IPS-15b (cell line): ENCODE measurements at regions not wholly inside any gene's neighbourhood (a gene's known extent, or its start where the extent isn't known, plus 50 kb on each side); places are given as distances from the start of the nearest gene placed in this dataset.
"Not testable (repeated sequence)": the region's sequence is repeated elsewhere in the genome, so short reads cannot be mapped to it uniquely, and the experiment has no call there.

Experiments
- H3K27me3 ChIP-seq: one replicate; pipeline ENCODE4 v1.6.1; 2013; ENCODE audit warnings: low read length; ENCODE audit not compliant: control insufficient read depth, insufficient read depth
- H3K36me3 ChIP-seq: one replicate; pipeline ENCODE4 v1.6.1; 2013; ENCODE audit warnings: low read length; ENCODE audit not compliant: control insufficient read depth, insufficient read depth
- H3K4me1 ChIP-seq: one replicate; pipeline ENCODE4 v1.6.1; 2013; ENCODE audit warnings: mild to moderate bottlenecking, low read length; ENCODE audit not compliant: control insufficient read depth, insufficient read depth
- H3K4me3 ChIP-seq: one replicate; pipeline ENCODE4 v1.5.1; 2013; ENCODE audit warnings: low read depth, low read length
- H3K9ac ChIP-seq: one replicate; pipeline ENCODE4 v1.6.1; 2013; ENCODE audit warnings: low read depth, mild to moderate bottlenecking, low read length
- H3K9me3 ChIP-seq: one replicate; pipeline ENCODE4 v1.6.1; 2013; ENCODE audit warnings: mild to moderate bottlenecking, low read length; ENCODE audit not compliant: control insufficient read depth, insufficient read depth

DNA sequence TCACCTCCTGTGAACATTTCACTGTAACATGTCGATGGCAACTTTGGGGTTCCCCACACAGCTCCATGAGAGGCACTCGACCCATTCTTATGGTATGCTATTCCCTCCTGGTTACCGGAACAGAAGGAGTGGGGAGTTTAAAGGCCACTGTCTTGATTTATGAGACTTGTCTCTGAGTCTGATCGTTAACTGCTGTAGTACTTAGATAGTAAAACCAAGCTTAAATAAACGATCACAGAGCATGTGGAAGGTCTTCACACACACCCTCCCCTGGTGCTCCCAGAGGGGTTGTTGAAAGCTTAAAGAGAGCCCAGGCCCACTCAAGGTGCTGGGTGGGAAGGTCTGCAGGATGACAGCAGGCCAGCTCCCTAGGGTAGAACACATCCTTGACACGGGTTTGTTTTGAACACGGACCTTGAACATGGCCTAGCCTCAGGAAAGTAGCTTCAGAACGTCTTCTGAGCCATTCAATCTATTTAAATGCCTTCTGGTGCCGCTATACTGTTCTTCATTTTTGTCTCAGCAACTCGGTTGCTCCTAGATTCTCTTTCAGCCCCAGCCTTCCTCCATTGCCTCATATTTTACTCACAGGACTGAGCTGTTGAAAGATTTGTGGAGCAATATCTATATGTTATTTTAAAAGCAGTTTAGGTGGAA, 335.3 kb downstream of the FGFR2 start:
- Histone ChIP-seq H3K4me3 (no peak overlapping the region), H3K4me1 (peaks cover 6% of the 10 kb centered on the region), H3K27me3 (no peaks in the 10 kb centered on the region), H3K9ac (no peak overlapping the region), H3K36me3 (no peaks in the 10 kb centered on the region), H3K9me3 (no peaks in the 10 kb centered on the region)

GRCh38 chr10:121263431-121263783, 334.8 kb downstream of the FGFR2 start:
- H3K9ac ChIP-seq = no peak overlapping the region
- H3K36me3 ChIP-seq = no peaks in the 10 kb centered on the region
- H3K4me1 ChIP-seq = peaks cover 6% of the 10 kb centered on the region
- no peak overlapping the region for H3K4me3 ChIP-seq
- H3K27me3 ChIP-seq = no peaks in the 10 kb centered on the region
- H3K9me3 ChIP-seq = no peaks in the 10 kb centered on the region

DNA sequence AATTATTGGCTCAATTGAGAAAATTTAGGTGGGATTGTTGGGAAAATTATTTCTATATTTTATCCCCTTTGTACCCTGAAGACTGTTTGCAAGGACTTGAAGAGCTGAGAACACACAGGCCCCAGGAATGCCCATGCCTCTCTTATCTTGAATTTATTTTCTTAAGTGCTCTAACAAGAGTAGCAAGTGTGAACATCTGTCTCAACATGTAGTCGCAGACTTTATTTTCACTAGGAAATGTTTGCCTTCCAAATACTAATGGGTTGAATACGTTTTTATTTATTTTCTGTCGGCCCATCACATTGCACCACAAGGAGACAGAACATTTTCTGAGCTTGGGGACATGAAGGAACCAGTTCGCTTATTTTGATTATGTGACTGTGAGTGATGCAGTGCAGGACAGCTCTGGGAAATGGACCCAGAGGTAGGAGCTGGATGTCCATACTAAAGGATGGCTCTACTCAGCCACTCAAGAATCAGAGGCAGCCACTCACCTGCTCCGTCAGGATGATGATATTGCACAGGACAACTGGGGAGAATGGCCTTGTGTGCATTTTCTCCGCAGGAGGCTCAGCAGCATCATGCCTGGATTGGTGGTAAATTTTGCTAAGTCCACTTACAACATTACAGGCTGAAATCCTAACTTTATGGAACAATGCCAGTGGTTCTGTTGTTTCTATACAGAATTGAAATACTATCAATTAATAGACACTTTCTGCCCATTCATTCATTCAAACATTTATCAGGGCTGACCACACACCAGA, 332.7 kb downstream of the FGFR2 start:
- Histone ChIP-seq H3K4me3 (no peak overlapping the region), H3K9me3 (no peaks in the 10 kb centered on the region), H3K36me3 (no peaks in the 10 kb centered on the region), H3K27me3 (no peaks in the 10 kb centered on the region), H3K4me1 (peaks cover 6% of the 10 kb centered on the region), H3K9ac (no peak overlapping the region)

- H3K9ac ChIP-seq = no peak overlapping the region
- H3K9me3 ChIP-seq = no peaks in the 10 kb centered on the region
Observed at GRCh38 chr10:121266370-121266769, 331.9 kb downstream of the FGFR2 start.

DNA sequence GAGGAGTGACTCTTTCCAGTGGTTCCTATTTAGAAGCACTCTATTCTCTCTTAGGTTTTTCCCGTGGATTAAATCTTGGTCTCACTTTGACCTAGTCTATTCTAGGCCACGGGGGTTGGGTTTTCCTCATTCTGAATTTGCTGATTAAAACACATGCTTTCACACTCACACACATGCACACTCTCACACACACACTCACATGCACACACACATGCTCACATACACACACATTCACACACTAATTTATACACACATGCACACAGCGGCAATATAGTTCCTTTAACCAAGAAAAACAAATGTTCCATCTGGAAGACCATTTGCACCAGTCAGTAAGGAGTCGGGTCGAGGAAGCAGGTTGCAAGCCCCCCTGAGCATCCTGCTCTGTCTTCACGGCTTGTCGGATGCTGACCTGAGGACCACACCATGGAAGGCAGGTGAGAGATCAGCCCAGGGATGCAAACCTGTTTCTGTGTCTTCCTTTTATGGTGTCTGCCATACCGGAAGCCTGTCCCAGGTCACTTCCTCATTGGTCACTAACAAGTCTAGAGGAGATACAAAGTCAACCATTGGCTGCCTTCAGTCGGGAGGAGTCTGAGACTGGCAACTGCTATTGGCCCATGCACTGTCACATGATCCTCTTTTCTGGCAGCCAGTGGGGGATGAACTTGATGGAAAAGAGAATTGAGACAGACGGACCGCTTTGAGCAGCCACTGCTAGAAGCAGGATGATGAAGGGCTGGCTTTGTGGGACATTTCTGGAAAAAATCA, 330.8 kb downstream of the FGFR2 start:
- H3K4me3 ChIP-seq = no peak overlapping the region
- peaks cover 6% of the 10 kb centered on the region for H3K4me1 ChIP-seq
- H3K9me3 ChIP-seq = no peaks in the 10 kb centered on the region
- no peaks in the 10 kb centered on the region for H3K36me3 ChIP-seq
- H3K9ac ChIP-seq = no peak overlapping the region
- H3K27me3 ChIP-seq = no peaks in the 10 kb centered on the region

More at GRCh38 chr10:121266370-121266769, 331.9 kb downstream of the FGFR2 start:
- H3K27me3 ChIP-seq = no peaks in the 10 kb centered on the region
- H3K4me1 ChIP-seq = peaks cover 6% of the 10 kb centered on the region
- no peak overlapping the region for H3K4me3 ChIP-seq
- H3K36me3 ChIP-seq = no peaks in the 10 kb centered on the region

- H3K9ac ChIP-seq = no peak overlapping the region
- H3K27me3 ChIP-seq = no peaks in the 10 kb centered on the region
- H3K9me3 ChIP-seq = no peaks in the 10 kb centered on the region
- H3K4me3 ChIP-seq = no peak overlapping the region
- H3K4me1 ChIP-seq = peaks cover 6% of the 10 kb centered on the region
- no peaks in the 10 kb centered on the region for H3K36me3 ChIP-seq
Observed at GRCh38 chr10:121268363-121268762, 329.9 kb downstream of the FGFR2 start.

DNA sequence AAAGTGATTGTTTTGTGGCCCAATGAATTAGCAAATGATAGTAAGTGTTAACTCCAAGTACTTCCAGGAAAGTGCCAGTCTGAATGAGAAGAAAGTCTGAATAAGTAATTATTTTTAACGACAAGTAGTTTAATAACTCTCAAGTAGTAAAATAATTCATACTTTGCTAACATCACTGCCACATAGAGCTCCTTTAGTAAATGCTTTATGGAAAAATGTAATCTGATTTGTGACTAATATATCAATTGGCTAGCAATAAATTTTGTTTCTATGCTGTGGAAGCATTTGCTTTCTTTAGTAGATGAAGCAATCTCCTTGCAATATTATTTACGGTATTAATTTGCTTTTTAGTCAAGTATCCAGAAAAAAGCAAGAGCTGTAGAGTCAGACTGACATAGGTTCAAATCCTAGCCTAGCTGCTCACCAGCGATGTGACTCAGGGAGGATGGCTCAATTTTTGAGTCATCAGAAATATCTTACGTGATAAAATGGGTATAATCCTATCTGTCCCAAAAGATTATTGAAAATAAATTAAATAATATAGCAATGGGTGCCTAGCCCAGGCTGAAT, 329.3 kb downstream of the FGFR2 start:
- Histone ChIP-seq H3K27me3 (no peaks in the 10 kb centered on the region), H3K4me3 (no peak overlapping the region), H3K36me3 (no peaks in the 10 kb centered on the region), H3K9me3 (no peaks in the 10 kb centered on the region), H3K9ac (no peak overlapping the region), H3K4me1 (peaks cover 1% of the 10 kb centered on the region)

- Histone ChIP-seq H3K9ac (no peak overlapping the region), H3K27me3 (no peaks in the 10 kb centered on the region), H3K4me1 (no peaks in the 10 kb centered on the region), H3K4me3 (no peak overlapping the region), H3K9me3 (no peaks in the 10 kb centered on the region), H3K36me3 (no peaks in the 10 kb centered on the region)
Observed at GRCh38 chr10:121270906-121271305, 327.3 kb downstream of the FGFR2 start.

DNA sequence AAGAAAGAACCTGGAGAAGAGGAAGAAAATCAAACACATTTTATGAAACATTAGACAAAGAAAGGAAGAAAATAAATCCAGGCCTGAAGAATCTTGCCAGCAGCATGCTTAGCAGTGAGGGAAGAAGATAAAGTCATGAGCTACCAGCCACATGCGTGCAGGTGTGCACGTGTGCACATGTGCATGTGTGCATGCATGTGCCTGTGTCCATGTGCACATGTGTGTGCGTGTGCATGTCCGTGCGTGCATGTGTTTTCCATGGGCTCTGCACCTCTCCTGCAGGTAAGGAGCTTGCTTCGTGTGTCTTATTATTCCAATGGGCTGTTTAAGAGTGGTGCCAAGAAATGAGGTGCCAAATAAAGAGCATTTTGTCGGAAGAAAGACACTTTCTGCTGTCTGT, 322.2 kb downstream of the FGFR2 start:
- Histone ChIP-seq H3K36me3 (no peaks in the 10 kb centered on the region), H3K9ac (no peak overlapping the region), H3K27me3 (no peaks in the 10 kb centered on the region), H3K4me3 (no peak overlapping the region), H3K4me1 (no peaks in the 10 kb centered on the region), H3K9me3 (no peaks in the 10 kb centered on the region)

DNA sequence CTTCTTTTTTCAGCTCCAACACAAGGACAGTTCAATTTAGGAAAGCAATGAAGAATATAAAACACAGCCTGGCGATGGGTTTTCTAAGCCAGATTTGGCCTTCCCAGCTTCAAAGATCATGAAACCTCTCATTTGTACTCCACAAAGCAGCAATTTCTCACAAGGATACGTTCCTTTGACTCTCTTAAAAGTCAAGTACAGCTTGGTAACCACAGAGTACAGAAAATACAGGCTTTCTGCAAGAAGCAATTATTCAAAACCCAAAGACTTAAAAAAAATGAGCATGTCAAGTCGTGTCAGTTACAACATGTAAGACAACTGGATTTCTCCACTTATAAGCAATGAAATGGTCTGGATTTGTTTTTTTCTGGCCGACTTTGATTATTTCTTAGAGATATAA, 321.4 kb downstream of the FGFR2 start:
- Histone ChIP-seq H3K9ac (no peak overlapping the region), H3K4me1 (no peaks in the 10 kb centered on the region), H3K27me3 (no peaks in the 10 kb centered on the region), H3K4me3 (no peak overlapping the region), H3K9me3 (no peaks in the 10 kb centered on the region), H3K36me3 (no peaks in the 10 kb centered on the region)

- not testable (repeated sequence) for H3K4me3 ChIP-seq, H3K36me3 ChIP-seq, H3K27me3 ChIP-seq, H3K9ac ChIP-seq, H3K9me3 ChIP-seq, H3K4me1 ChIP-seq
Observed at GRCh38 chr10:121278386-121278785, 319.9 kb downstream of the FGFR2 start.
